AG09309 (cell line): ENCODE measurements at regions not wholly inside any gene's neighbourhood (a gene's known extent, or its start where the extent isn't known, plus 50 kb on each side); places are given as distances from the start of the nearest gene placed in this dataset.

ENCODE experiments used
- DNase-seq: peaks from one replicate; pipeline ENCODE4 v3.0.0-alpha.2; 2010; ENCODE audit warnings: low read depth
- H3K4me3 ChIP-seq: 2 replicates; pipeline ENCODE4 v1.5.1; 2011; ENCODE audit warnings: mild to moderate bottlenecking, low read depth, low read length, moderate library complexity; ENCODE audit not compliant: control insufficient read depth
- TF ChIP-seq, protein P1 (sequence below): IDR thresholded peaks from 2 replicates; pipeline ENCODE4 v1.5.1; 2011; ENCODE audit warnings: mild to moderate bottlenecking, low read depth, low read length, inconsistent platforms; ENCODE audit not compliant: insufficient read depth, control insufficient read depth; ENCODE audit errors: missing control alignments

DNA sequence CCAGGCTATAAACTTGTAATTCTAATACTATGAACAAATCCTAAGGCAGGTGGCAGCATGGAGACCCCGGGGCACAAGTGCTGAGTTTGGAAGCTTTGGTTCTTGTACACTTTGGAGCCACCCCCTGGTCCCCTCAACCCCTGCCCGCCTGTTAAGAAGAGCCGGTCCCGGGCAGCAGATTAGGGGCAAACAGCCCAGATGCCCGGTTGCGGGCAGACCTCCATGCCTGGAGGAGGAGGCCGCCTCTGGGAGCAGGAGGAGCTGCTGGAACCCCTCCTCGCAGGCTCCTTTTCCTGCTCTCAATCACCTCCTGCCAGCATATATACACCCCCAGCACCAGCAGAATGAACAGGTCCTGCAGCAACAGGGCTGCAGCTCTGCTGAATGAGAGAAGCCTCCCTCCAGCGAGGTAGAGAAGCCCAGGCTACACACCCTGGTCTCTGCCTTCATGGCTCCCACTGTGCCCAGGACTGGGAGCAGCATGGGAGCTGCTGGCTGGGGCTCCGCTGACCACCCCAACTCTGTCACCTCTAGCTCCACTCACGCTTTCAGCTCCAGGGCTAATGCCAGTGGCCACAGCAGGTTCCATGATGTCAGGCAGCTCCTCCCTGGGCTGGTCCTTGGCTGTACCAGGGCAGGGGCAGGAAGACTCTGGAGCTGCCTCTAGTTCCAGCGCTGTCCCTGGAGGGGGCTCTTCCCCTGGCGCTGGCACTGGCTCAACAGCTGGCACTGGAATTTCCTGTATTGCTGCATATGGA is 1713.5 kb upstream of the ACO1 start:
- H3K4me3 ChIP-seq = no peak overlapping the region
- DNase-seq = no peak
- TF ChIP-seq, protein P1, sequence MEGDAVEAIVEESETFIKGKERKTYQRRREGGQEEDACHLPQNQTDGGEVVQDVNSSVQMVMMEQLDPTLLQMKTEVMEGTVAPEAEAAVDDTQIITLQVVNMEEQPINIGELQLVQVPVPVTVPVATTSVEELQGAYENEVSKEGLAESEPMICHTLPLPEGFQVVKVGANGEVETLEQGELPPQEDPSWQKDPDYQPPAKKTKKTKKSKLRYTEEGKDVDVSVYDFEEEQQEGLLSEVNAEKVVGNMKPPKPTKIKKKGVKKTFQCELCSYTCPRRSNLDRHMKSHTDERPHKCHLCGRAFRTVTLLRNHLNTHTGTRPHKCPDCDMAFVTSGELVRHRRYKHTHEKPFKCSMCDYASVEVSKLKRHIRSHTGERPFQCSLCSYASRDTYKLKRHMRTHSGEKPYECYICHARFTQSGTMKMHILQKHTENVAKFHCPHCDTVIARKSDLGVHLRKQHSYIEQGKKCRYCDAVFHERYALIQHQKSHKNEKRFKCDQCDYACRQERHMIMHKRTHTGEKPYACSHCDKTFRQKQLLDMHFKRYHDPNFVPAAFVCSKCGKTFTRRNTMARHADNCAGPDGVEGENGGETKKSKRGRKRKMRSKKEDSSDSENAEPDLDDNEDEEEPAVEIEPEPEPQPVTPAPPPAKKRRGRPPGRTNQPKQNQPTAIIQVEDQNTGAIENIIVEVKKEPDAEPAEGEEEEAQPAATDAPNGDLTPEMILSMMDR = no peak

DNA sequence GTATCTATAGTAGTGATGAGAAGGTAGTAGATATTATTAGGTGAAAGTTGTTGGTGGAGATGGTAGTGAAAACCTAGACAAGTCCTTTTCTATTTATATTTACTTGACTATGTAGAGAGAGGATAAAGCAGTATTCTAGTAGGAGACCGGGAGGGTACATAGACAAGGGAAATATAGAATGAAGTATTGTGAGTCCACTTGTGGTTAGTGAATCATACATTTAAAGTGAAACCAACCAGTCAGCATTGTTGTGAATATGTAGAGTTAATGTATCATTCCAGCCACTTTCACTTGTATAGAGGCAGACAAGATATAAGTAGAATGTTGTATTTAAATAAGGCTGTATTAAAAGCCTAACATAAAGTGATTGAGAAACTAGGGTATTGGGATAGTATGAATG is 1711.3 kb upstream of the ACO1 start:
- TF ChIP-seq, protein P1 = no peak
- H3K4me3 ChIP-seq = no peak overlapping the region
- DNase-seq = no peak

DNA sequence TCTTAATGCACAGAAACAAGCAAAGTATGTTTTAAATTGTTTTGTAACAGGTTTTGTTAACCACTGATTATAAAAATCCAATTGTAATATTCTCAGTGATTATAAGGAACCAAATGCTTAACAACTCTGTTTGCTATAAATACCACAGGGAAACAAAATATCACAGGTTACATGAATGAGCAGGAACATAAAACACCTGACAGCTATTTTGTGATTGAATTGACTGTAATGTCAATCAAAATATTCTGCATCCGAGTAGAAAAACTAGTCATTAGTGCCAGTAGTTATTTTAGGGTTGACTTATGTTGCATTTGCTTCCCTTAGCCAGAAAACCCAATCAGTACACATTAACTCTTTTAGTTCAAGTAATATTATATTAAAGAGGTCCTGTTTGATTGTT is 1707.8 kb upstream of the ACO1 start:
- DNase-seq = no peak
- H3K4me3 ChIP-seq = no peak overlapping the region
- TF ChIP-seq, protein P1 = no peak

DNA sequence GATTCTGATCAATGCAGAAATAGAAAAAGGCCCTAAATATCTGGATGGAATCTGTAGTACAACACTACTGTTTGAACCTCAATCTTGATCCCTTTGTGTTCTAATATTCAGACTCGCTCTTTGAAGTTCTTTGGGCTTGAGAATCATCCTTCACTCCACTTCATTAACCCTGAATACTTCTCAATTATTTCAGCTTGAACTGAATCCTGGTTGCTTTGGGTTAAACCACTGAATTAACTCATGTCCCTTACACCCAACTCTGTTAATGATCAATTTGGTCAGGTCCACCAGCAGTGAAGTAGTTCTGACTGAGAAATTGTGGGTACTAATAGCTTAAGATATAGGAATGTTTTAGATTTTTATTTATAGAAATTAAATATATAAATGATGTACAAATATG is 1707.2 kb upstream of the ACO1 start:
- H3K4me3 ChIP-seq = no peak overlapping the region
- TF ChIP-seq, protein P1 = no peak
- DNase-seq = no peak

DNA sequence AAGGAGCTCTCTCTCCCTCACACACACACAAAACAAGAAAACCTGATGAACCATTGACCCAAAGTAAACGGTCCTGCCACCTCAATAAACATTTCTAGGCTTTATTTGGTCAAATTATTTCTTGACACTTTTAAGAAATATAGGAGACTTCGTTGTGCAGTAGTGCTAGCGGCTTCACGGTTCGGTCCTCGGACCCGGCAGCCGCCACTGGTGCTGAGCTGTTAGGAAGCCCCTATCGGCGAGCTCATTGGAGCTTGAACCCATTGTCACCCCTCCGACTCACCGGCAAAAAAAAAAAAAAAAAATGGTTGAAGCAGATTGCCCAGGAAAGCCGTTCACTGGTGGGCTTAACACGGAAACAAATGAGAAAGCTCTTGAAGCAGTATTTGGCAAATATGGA is 1695.6 kb upstream of the ACO1 start:
- TF ChIP-seq, protein P1 = no peak
- no peak for DNase-seq
- H3K4me3 ChIP-seq = no peak overlapping the region

DNA sequence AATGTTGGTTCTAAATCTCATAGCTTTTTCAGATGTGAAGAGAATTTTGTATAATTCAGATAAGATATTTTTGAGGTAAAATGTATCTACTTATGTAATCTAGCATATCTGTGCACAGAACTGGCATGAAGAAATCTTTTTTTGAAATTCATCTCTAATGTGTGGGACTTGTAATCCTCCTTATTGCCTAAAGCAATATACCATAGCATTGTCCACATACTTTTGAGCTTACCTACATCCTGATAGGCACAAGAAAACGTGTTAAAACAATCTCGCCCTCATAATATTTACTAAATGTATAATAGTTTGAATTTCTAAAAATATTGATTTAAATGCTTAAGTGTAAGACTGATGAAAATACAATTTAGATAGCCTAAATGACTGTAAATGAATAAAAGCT is 1686.5 kb upstream of the ACO1 start:
- H3K4me3 ChIP-seq = no peak overlapping the region
- DNase-seq = no peak
- TF ChIP-seq, protein P1 = no peak

DNA sequence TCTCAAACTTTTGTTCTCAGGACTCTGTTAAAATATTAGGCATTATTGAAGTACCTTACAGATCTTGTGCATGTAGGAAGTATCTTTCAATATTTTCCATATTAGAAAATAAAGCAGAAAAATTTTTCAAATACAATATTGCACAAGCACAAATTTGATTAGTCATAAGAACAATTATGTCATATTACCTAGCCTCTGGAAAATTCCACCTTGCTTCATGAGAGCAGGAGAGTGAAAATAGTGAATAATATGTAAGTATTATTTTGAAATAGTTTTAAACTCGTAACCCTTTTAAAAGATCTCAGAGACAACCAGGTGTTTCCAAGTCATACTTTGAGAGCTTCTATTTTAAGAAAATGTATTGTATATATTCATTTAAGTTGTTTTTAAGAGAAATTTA is 1672.9 kb upstream of the ACO1 start:
- TF ChIP-seq, protein P1 = no peak
- no peak for DNase-seq
- H3K4me3 ChIP-seq = no peak overlapping the region
